HFF-Myc (cell line): ENCODE measurements at regions not wholly inside any gene's neighbourhood (a gene's known extent, or its start where the extent isn't known, plus 50 kb on each side); places are given as distances from the start of the nearest gene placed in this dataset.
A peak's percentile ranks its signal among the peaks of the same experiment; 100 is the strongest.

Experiments used
- DNase-seq: peaks from one replicate; pipeline ENCODE4 v3.0.0-alpha.2; 2011; ENCODE audit warnings: low read depth; ENCODE audit errors: extremely low read depth
- H3K4me3 ChIP-seq: replicated peaks from 2 replicates; pipeline ENCODE4 v1.5.1; 2011; ENCODE audit warnings: low read depth, mild to moderate bottlenecking, control low read depth, low read length
- CTCF ChIP-seq: IDR thresholded peaks from 2 replicates; pipeline ENCODE4 v1.5.1; 2012; ENCODE audit warnings: mild to moderate bottlenecking, low read depth, low read length, control low read depth; ENCODE audit errors: missing control alignments

DNA sequence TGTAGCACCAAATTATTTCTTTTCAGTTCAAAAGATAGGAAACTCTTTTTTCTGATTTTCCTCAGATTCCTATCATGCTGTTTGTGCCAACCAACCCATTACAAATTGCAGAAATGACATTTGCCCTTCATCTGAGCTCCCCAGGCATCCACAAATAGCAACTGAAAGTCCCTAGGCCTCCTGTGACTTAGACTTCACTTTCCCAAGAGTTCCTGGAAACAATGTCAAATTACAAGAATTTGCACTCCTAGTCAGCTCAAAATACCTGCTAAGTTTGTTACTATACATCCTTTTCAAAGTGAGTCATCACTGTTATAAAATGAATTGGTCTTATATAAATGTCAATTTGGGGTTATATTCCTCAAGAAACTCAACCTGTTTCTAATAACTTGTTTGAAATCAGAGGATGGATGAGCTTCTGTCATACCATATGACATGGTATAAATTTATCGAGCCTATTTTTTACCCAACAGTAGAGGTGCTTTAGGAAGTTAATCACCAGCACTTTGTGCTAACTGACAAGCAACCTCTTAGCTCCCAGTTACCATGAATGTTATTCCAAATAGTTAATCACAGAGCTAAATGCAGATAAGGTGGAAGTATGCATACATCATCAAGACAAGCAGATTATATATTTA lies 256.5 kb downstream of the HACE1 start:
- no peak for TF ChIP-seq CTCF
- H3K4me3 ChIP-seq: no peak overlapping the region
- no peak for DNase-seq

DNA sequence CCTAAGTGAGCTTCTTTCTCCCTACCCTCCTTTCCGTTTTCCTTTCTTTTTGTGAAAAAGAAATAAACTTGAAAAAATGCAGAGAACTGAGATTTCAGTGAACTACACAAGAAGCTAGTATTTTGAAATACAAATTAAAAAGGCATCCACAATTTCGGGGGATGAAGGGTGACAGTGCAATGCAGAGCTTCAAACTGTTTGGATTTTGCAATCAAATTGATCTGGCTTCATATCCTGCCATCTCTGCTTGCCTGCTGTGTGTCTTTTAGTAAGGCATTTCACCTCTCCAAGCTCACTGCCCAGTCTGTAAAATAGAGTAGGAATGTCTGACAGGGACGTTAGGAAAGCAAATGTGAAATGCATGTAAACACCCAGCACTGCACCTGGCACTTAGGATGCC lies 258.0 kb downstream of the HACE1 start:
- no peak for TF ChIP-seq CTCF
- DNase-seq: no peak

GRCh38 chr6:104601131-104601651 lies 258.5 kb downstream of the HACE1 start:
- no peak overlapping the region for H3K4me3 ChIP-seq
- DNase-seq: no peak
- TF ChIP-seq CTCF: no peak

More for the DNA sequence above, 258.0 kb downstream of the HACE1 start:
- H3K4me3 ChIP-seq: no peak overlapping the region

DNA sequence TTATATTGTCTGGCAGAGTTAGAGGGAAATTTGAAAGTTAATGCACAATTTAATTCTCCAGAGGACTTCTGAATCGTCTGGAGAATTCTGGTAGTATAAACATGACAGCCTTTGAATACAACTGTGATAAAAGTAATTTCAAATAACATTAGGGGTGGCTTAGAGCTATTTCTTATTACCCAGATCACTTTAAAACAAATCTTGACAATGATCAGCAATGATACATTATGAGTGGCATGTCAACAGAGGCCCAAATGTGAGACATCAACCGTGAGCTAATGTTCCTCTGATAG lies 259.1 kb downstream of the HACE1 start:
- no peak for DNase-seq
- no peak overlapping the region for H3K4me3 ChIP-seq
- no peak for TF ChIP-seq CTCF

- no peak for DNase-seq
- TF ChIP-seq CTCF: no peak
- no peak overlapping the region for H3K4me3 ChIP-seq
Measured at GRCh38 chr6:104599821-104600638, 259.7 kb downstream of the HACE1 start.

GRCh38 chr6:104597541-104598050 lies 262.1 kb downstream of the HACE1 start:
- peak; percentile 70 for DNase-seq
- no peak for TF ChIP-seq CTCF
- H3K4me3 ChIP-seq: no peak overlapping the region
